ENCODE measurements at regions not wholly inside any gene's neighbourhood (a gene's known extent, or its start where the extent isn't known, plus 50 kb on each side); places are given as distances from the start of the nearest gene placed in this dataset.

- H3K9me3 ChIP-seq: no peaks in the 10 kb centered on the region
- H3K4me1 ChIP-seq: no peaks in the 10 kb centered on the region
- in situ Hi-C loops (cut with MboI; ENCODE audit: low sequenced_read_pairs): no loop called here
- H3K27me3 ChIP-seq (ENCODE audit: low read depth): no peaks in the 10 kb centered on the region
- H3K36me3 ChIP-seq (replicated peaks): no peaks in the 10 kb centered on the region
- DNase-seq (ENCODE audit: low spot score in 2 of 2): no peak
- no peak overlapping the region for H3K4me3 ChIP-seq
Observed at GRCh38 chr10:35707642-35708425, 65.7 kb upstream of the FZD8 start.

GRCh38 chr10:35706959-35707358, 64.9 kb upstream of the FZD8 start:
- in situ Hi-C loops (cut with MboI; ENCODE audit: low sequenced_read_pairs): no loop called here
- no peak overlapping the region for H3K4me3 ChIP-seq
- H3K4me1 ChIP-seq: no peaks in the 10 kb centered on the region
- no peaks in the 10 kb centered on the region for H3K36me3 ChIP-seq (replicated peaks)
- H3K9me3 ChIP-seq: no peaks in the 10 kb centered on the region
- H3K27me3 ChIP-seq (ENCODE audit: low read depth): no peaks in the 10 kb centered on the region
- no peak for DNase-seq (ENCODE audit: low spot score in 2 of 2)

GRCh38 chr10:35705671-35706070, 63.6 kb upstream of the FZD8 start:
- H3K27me3 ChIP-seq (ENCODE audit: low read depth): no peaks in the 10 kb centered on the region
- H3K36me3 ChIP-seq (replicated peaks): no peaks in the 10 kb centered on the region
- no peak overlapping the region for H3K4me3 ChIP-seq
- in situ Hi-C loops (cut with MboI; ENCODE audit: low sequenced_read_pairs): no loop called here
- no peak for DNase-seq (ENCODE audit: low spot score in 2 of 2)
- H3K4me1 ChIP-seq: no peaks in the 10 kb centered on the region
- no peaks in the 10 kb centered on the region for H3K9me3 ChIP-seq

- in situ Hi-C loops (cut with MboI; ENCODE audit: low sequenced_read_pairs): no loop called here
- no peak for DNase-seq (ENCODE audit: low spot score in 2 of 2)
- Histone ChIP-seq H3K27me3 (ENCODE audit: low read depth) (no peaks in the 10 kb centered on the region), H3K36me3 (replicated peaks) (no peaks in the 10 kb centered on the region), H3K4me3 (no peak overlapping the region), H3K9me3 (no peaks in the 10 kb centered on the region), H3K4me1 (no peaks in the 10 kb centered on the region)
Observed at GRCh38 chr10:35705051-35705450, 63.0 kb upstream of the FZD8 start.

- no peaks in the 10 kb centered on the region for H3K27me3 ChIP-seq (ENCODE audit: low read depth)
- no peaks in the 10 kb centered on the region for H3K4me1 ChIP-seq
- in situ Hi-C loops (cut with MboI; ENCODE audit: low sequenced_read_pairs): no loop called here
- no peaks in the 10 kb centered on the region for H3K9me3 ChIP-seq
- DNase-seq (ENCODE audit: low spot score in 2 of 2): no peak
- H3K4me3 ChIP-seq: no peak overlapping the region
- no peaks in the 10 kb centered on the region for H3K36me3 ChIP-seq (replicated peaks)
Observed at GRCh38 chr10:35704401-35704800, 62.3 kb upstream of the FZD8 start.

- no peak for DNase-seq (ENCODE audit: low spot score in 2 of 2)
- in situ Hi-C loops (cut with MboI; ENCODE audit: low sequenced_read_pairs): no loop called here
Observed at GRCh38 chr10:35700487-35700882, 58.4 kb upstream of the FZD8 start.

GRCh38 chr10:35699848-35700486, 57.9 kb upstream of the FZD8 start:
- no peaks in the 10 kb centered on the region for H3K4me1 ChIP-seq
- in situ Hi-C loops (cut with MboI; ENCODE audit: low sequenced_read_pairs): no loop called here
- H3K27me3 ChIP-seq (ENCODE audit: low read depth): no peaks in the 10 kb centered on the region; the same call in 1 of the 2 replicates
- no peaks in the 10 kb centered on the region for H3K9me3 ChIP-seq
- H3K4me3 ChIP-seq: no peak overlapping the region
- no peaks in the 10 kb centered on the region for H3K36me3 ChIP-seq (replicated peaks)
- DNase-seq (ENCODE audit: low spot score in 2 of 2): no peak

More at GRCh38 chr10:35700487-35700882, 58.4 kb upstream of the FZD8 start:
- H3K4me1 ChIP-seq: no peaks in the 10 kb centered on the region
- no peaks in the 10 kb centered on the region for H3K36me3 ChIP-seq (replicated peaks)
- H3K4me3 ChIP-seq: no peak overlapping the region
- no peaks in the 10 kb centered on the region for H3K9me3 ChIP-seq
- no peaks in the 10 kb centered on the region; the same call in 1 of the 2 replicates for H3K27me3 ChIP-seq (ENCODE audit: low read depth)

GRCh38 chr10:35696392-35697287, 54.5 kb upstream of the FZD8 start:
- Histone ChIP-seq H3K4me1 (no peaks in the 10 kb centered on the region), H3K4me3 (no peak overlapping the region), H3K9me3 (no peaks in the 10 kb centered on the region), H3K36me3 (replicated peaks) (no peaks in the 10 kb centered on the region), H3K27me3 (ENCODE audit: low read depth) (peaks cover 5% of the 10 kb centered on the region)
- in situ Hi-C loops (cut with MboI; ENCODE audit: low sequenced_read_pairs): no loop called here
- DNase-seq (ENCODE audit: low spot score in 2 of 2): no peak

GRCh38 chr10:35693800-35694199, 51.7 kb upstream of the FZD8 start:
- Histone ChIP-seq H3K36me3 (replicated peaks) (no peaks in the 10 kb centered on the region), H3K4me1 (no peaks in the 10 kb centered on the region), H3K9me3 (no peaks in the 10 kb centered on the region), H3K4me3 (no peak overlapping the region), H3K27me3 (ENCODE audit: low read depth) (peaks cover 5% of the 10 kb centered on the region)
- in situ Hi-C loops (cut with MboI; ENCODE audit: low sequenced_read_pairs): no loop called here
- no peak for DNase-seq (ENCODE audit: low spot score in 2 of 2)

Measured in HAP-1 (cell line).